HepG2 (cell line): ENCODE measurements at regions not wholly inside any gene's neighbourhood (a gene's known extent, or its start where the extent isn't known, plus 50 kb on each side); places are given as distances from the start of the nearest gene placed in this dataset.

Source experiments
- CREBL2 ChIP-seq: sonication (generic); formaldehyde crosslinking; IDR thresholded peaks from 2 replicates; pipeline ENCODE4 v1.8.1; 2023; ENCODE audit warnings: missing genetic modification reagents, mild to moderate bottlenecking, borderline replicate concordance
- CTCF ChIP-seq: sonication (generic); formaldehyde crosslinking; IDR thresholded peaks from 2 replicates; pipeline ENCODE4 v1.5.0; 2020; ENCODE audit warnings: mild to moderate bottlenecking, missing genetic modification reagents, moderate library complexity
- EZH2 ChIP-seq: conservative IDR thresholded peaks from 2 replicates; pipeline ENCODE4 v1.6.1; 2012; ENCODE audit warnings: mild to moderate bottlenecking, low read depth, low read length, moderate library complexity
- FOSL2 ChIP-seq: sonication (generic); formaldehyde crosslinking; IDR thresholded peaks from 2 replicates; pipeline ENCODE4 v1.4.0; 2020; ENCODE audit warnings: missing genetic modification reagents
- NR2F1 ChIP-seq, 2 experiments: fragments of 450-650 bp in 1 of 2; formaldehyde crosslinking in 1 of 2; IDR thresholded peaks; 2 replicates each; pipeline versions ENCODE4 v1.5.0 to v1.6.1; 2016 to 2020; ENCODE audit warnings: mild to moderate bottlenecking in 1 of 2, missing compliant biosample characterization in 1 of 2, missing genetic modification reagents in 1 of 2, moderate library complexity in 1 of 2
- POLR2A ChIP-seq, 2 experiments: IDR thresholded peaks; 2 replicates each; pipeline ENCODE4 v1.6.1; 2011; ENCODE audit warnings: low read depth in 2 of 2, low read length in 2 of 2, mild to moderate bottlenecking in 1 of 2, moderate library complexity in 1 of 2; ENCODE audit not compliant: insufficient read depth in 1 of 2
- POLR2AphosphoS5 ChIP-seq: IDR thresholded peaks from 2 replicates; pipeline ENCODE4 v1.6.1; 2012; ENCODE audit warnings: low read depth, low read length
- TRIM24 ChIP-seq: sonication (generic); formaldehyde crosslinking; IDR thresholded peaks from 2 replicates; pipeline ENCODE4 v1.8.0; 2022; ENCODE audit warnings: mild to moderate bottlenecking, missing genetic modification reagents
- ZNF362 ChIP-seq: sonication (generic); formaldehyde crosslinking; IDR thresholded peaks from 2 replicates; pipeline ENCODE4 v1.4.0; 2020; ENCODE audit warnings: missing genetic modification reagents, mild to moderate bottlenecking, borderline replicate concordance
- ZNF747 ChIP-seq: sonication (generic); formaldehyde crosslinking; IDR thresholded peaks from 2 replicates; pipeline ENCODE4 v1.8.1; 2023; ENCODE audit warnings: missing genetic modification reagents, mild to moderate bottlenecking, borderline replicate concordance
- ZNF777 ChIP-seq: sonication (generic); formaldehyde crosslinking; IDR thresholded peaks from 2 replicates; pipeline ENCODE4 v1.4.0; 2020; ENCODE audit warnings: missing genetic modification reagents
- TF ChIP-seq, protein P1 (sequence below): IDR thresholded peaks from 2 replicates; pipeline ENCODE4 v1.6.1; 2016; ENCODE audit warnings: mild to moderate bottlenecking

- no peak for TF ChIP-seq EZH2
- TF ChIP-seq NR2F1 (CRISPR knock-in tag; IDR thresholded peaks at IDR 0.05), result no peak
- no peak for TF ChIP-seq ZNF747 (CRISPR knock-in tag)
- no peak for TF ChIP-seq ZNF362
- no peak for TF ChIP-seq CTCF (CRISPR knock-in tag)
- no peak for TF ChIP-seq FOSL2 (CRISPR knock-in tag)
- no peak for TF ChIP-seq CREBL2 (CRISPR knock-in tag)
- no peak for TF ChIP-seq ZNF777
- no peak for TF ChIP-seq POLR2AphosphoS5
- TF ChIP-seq, protein P1, sequence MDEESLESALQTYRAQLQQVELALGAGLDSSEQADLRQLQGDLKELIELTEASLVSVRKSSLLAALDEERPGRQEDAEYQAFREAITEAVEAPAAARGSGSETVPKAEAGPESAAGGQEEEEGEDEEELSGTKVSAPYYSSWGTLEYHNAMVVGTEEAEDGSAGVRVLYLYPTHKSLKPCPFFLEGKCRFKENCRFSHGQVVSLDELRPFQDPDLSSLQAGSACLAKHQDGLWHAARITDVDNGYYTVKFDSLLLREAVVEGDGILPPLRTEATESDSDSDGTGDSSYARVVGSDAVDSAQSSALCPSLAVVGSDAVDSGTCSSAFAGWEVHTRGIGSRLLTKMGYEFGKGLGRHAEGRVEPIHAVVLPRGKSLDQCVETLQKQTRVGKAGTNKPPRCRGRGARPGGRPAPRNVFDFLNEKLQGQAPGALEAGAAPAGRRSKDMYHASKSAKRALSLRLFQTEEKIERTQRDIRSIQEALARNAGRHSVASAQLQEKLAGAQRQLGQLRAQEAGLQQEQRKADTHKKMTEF (CRISPR knock-in tag), result no peak
- TF ChIP-seq TRIM24, result no peak
- no peak for TF ChIP-seq POLR2A (IDR thresholded peaks at IDR 0.05; ENCODE audit: insufficient read depth in 1 of 2, low read depth in 2 of 2, low read length in 2 of 2)
These were observed 412.0 kb downstream of the FOXO1 start for GRCh38 chr13:40254394-40254793.
